Gastroesophageal sphincter (tissue), 4 donors: ENCODE measurements at regions not wholly inside any gene's neighbourhood (a gene's known extent, or its start where the extent isn't known, plus 50 kb on each side); places are given as distances from the start of the nearest gene placed in this dataset.
"Not testable (repeated sequence)": the region's sequence is repeated elsewhere in the genome, so short reads cannot be mapped to it uniquely, and the experiment has no call there.

Experiments
- ATAC-seq: fragments of 150-250 bp; one replicate; pipeline ENCODE4 v1.9.1; 2016; ENCODE audit warnings: mild to moderate bottlenecking, moderate library complexity
- H3K27ac ChIP-seq, 4 donors: fragments of 200-600 bp; sonication (generic) in 3 of 4; 1 replicate in 3 of 4; 2 replicates in 1 of 4; pipeline ENCODE4 v1.5.1; 2016 to 2019
- H3K27me3 ChIP-seq: fragments of 200-600 bp; sonication (generic); one replicate; pipeline ENCODE4 v1.5.1; 2019
- H3K36me3 ChIP-seq, 2 donors: fragments of 200-600 bp; sonication (generic); one replicate each; pipeline ENCODE4 v1.5.1; 2019; ENCODE audit warnings: control low read depth in 1 of 2
- H3K4me1 ChIP-seq, 3 donors: fragments of 200-600 bp; sonication (generic); 1 replicate in 2 of 3; 2 replicates in 1 of 3; pipeline ENCODE4 v1.5.1; 2016 to 2019; ENCODE audit warnings: control low read depth in 2 of 3
- H3K4me3 ChIP-seq, 2 donors: fragments of 200-600 bp; sonication (generic); one replicate each; pipeline ENCODE4 v1.5.1; 2019; ENCODE audit warnings: mild to moderate bottlenecking in 1 of 2, moderate library complexity in 1 of 2
- H3K9me3 ChIP-seq, 3 donors: fragments of 200-600 bp; sonication (generic); one replicate each; pipeline ENCODE4 v1.5.1; 2017 to 2019; ENCODE audit warnings: control low read depth in 2 of 3
- EP300 ChIP-seq: sonication (generic); formaldehyde crosslinking; IDR thresholded peaks from one replicate; pipeline ENCODE4 v1.6.1; 2017; ENCODE audit warnings: antibody characterized with exemption, mild to moderate bottlenecking
- POLR2A ChIP-seq, 2 donors: fragments of 450-650 bp; IDR thresholded peaks; one replicate each; pipeline ENCODE4 v1.6.1; 2017; ENCODE audit warnings: antibody characterized with exemption in 2 of 2, mild to moderate bottlenecking in 2 of 2, moderate library complexity in 1 of 2
- POLR2AphosphoS5 ChIP-seq: sonication (generic); formaldehyde crosslinking; IDR thresholded peaks from one replicate; pipeline ENCODE4 v1.6.1; 2017; ENCODE audit warnings: antibody characterized with exemption
- WGBS, 2 donors: methylation state at CpG; one replicate each; pipeline ENCODE4 v1.1.5; 2018; ENCODE audit warnings: low coverage in 1 of 2; 5-methylcytosine and 5-hydroxymethylcytosine counted together
- TF ChIP-seq, protein P1 (sequence below), 4 experiments: fragments of 200-600 bp in 2 of 4; fragments of 450-650 bp in 2 of 4; sonication (generic) in 1 of 4; IDR thresholded peaks; one replicate each; pipeline ENCODE4 v1.5.1; 2017 to 2019; ENCODE audit warnings: antibody characterized with exemption in 4 of 4, mild to moderate bottlenecking in 2 of 4, moderate library complexity in 2 of 4

DNA sequence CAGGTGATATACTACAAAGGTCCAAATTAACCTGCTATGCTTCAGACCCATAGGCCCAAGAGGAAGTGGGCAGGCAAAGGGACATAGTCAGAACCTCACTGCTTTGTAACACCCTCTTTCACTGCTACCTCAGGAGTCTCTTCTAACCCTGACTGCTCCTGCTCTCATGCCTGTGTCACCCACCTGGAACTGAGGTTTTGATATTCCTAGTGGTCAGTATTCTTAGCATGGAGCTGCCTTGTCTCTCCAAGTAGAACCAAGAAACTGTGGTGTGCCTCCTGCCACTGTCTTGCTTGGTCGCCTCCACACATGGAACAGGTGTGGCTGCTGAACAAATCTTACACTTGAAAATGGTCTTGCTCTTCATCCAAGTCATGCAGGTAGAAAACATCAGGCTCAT is 677.5 kb downstream of the XPNPEP1 start:
- 86% methylated on average over 1 of the region's 1 CpG; no CpG with 5 or more reads in 1 of the 2 donors for WGBS, 2 donors
- TF ChIP-seq POLR2A (IDR thresholded peaks at IDR 0.05) (no peak), POLR2AphosphoS5 (no peak), EP300 (no peak)
- no peak for ATAC-seq

DNA sequence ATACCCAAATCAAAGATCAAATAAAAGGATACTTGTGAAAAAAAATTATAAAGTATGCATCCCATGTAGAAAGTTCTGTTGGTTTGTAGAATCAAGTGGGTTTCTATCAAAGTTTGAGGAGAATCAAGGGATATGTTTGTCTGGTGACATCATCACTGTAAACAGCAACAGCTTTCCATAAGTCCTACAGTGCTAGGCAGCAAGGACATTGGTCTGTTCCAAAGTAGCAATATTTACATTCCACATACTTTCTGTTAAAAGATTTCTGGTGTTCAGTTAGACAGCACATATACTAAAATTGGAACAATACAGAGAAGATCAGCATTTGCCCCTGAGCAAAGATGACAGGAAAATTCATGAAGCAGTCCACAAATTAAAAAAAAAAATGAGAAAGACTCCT is 683.9 kb downstream of the XPNPEP1 start:
- Histone ChIP-seq H3K27ac (no peak overlapping the region), H3K36me3 (no peaks in the 10 kb centered on the region), H3K9me3 (no peaks in the 10 kb centered on the region), H3K4me3 (no peak overlapping the region), H3K27me3 (no peaks in the 10 kb centered on the region), H3K4me1 (no peaks in the 10 kb centered on the region)
- no peak for ATAC-seq
- no peak for TF ChIP-seq EP300
- TF ChIP-seq, protein P1, sequence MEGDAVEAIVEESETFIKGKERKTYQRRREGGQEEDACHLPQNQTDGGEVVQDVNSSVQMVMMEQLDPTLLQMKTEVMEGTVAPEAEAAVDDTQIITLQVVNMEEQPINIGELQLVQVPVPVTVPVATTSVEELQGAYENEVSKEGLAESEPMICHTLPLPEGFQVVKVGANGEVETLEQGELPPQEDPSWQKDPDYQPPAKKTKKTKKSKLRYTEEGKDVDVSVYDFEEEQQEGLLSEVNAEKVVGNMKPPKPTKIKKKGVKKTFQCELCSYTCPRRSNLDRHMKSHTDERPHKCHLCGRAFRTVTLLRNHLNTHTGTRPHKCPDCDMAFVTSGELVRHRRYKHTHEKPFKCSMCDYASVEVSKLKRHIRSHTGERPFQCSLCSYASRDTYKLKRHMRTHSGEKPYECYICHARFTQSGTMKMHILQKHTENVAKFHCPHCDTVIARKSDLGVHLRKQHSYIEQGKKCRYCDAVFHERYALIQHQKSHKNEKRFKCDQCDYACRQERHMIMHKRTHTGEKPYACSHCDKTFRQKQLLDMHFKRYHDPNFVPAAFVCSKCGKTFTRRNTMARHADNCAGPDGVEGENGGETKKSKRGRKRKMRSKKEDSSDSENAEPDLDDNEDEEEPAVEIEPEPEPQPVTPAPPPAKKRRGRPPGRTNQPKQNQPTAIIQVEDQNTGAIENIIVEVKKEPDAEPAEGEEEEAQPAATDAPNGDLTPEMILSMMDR (IDR thresholded peaks at IDR 0.05), result no peak
- no peak for TF ChIP-seq POLR2AphosphoS5
- TF ChIP-seq POLR2A (IDR thresholded peaks at IDR 0.05), result no peak

More for the DNA sequence above, 677.5 kb downstream of the XPNPEP1 start:
- H3K27me3 ChIP-seq, result no peaks in the 10 kb centered on the region
- no peaks in the 10 kb centered on the region for H3K4me1 ChIP-seq
- H3K36me3 ChIP-seq, result no peaks in the 10 kb centered on the region
- H3K4me3 ChIP-seq, result no peak overlapping the region
- H3K9me3 ChIP-seq, result no peaks in the 10 kb centered on the region
- H3K27ac ChIP-seq, result no peak overlapping the region

DNA sequence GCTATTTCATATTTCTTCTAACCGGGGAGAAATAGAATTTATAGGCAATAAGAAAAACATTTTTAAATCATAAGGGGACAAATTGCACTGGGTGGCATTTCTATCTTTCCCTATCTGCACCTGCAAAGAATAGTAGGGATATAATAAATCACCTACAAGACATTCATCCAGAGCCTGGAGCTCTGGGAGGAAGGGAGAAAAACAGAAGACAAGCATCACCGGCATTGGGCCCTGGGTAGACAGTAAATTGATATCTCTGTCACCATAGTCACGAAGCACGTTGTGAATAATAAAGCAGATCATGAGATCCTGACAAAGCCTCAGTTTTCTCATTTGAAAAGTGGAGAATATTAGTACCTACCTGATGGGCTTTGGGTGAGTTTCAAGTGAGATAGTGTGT is 685.6 kb downstream of the XPNPEP1 start:
- Histone ChIP-seq H3K4me3 (no peak overlapping the region), H3K27me3 (no peaks in the 10 kb centered on the region), H3K4me1 (no peaks in the 10 kb centered on the region), H3K27ac (no peak overlapping the region), H3K9me3 (no peaks in the 10 kb centered on the region), H3K36me3 (no peaks in the 10 kb centered on the region)
- ATAC-seq, result no peak
- TF ChIP-seq, protein P1 (IDR thresholded peaks at IDR 0.05), result no peak
- no peak for TF ChIP-seq POLR2A (IDR thresholded peaks at IDR 0.05)
- no peak for TF ChIP-seq POLR2AphosphoS5
- TF ChIP-seq EP300, result no peak
- 71 to 72% methylated on average over 4 of the region's 4 CpGs for WGBS, 2 donors

DNA sequence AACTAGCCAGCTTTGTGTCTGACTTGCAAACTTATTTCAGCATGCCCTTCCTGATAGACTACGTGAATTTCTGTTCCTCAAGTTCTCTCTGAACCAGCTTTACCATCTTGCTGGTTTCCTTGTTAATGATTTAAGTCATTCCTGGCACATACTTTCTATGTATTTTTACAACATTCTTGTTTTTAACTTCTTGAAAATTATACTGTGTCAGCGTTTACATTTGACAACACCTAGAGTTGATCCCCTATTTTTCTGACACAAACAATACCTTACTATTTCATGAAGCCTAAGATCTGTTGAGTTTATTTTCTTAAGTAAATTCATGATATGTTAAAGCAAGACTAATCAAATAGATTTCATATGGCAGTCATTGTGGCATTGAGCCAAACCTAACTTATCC is 686.3 kb downstream of the XPNPEP1 start:
- no peak overlapping the region for H3K4me3 ChIP-seq
- no peaks in the 10 kb centered on the region for H3K27me3 ChIP-seq
- no peaks in the 10 kb centered on the region for H3K4me1 ChIP-seq
- no peaks in the 10 kb centered on the region for H3K36me3 ChIP-seq
- H3K27ac ChIP-seq, result no peak overlapping the region
- no peak for TF ChIP-seq EP300
- TF ChIP-seq POLR2AphosphoS5, result no peak
- no peak for TF ChIP-seq POLR2A (IDR thresholded peaks at IDR 0.05)
- TF ChIP-seq, protein P1 (IDR thresholded peaks at IDR 0.05), result no peak
- 56 to 63% methylated on average over 2 of the region's 2 CpGs for WGBS, 2 donors
- ATAC-seq, result no peak
- no peaks in the 10 kb centered on the region for H3K9me3 ChIP-seq

DNA sequence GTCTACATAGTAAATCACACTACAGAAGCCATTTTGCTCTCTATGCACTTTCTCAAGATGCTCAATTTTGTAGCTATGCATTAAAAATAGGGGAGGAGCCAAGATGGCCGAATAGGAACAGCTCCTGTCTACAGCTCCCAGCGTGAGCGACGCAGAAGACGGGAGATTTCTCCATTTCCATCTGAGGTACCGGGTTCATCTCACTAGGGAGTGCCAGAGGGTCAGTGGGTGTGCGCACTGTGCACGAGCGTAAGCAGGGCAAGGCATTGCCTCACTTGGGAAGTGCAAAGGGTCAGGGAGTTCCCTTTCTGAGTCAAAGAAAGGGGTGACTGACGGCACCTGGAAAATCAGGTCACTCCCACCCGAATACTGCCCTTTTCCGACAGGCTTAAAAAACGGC is 699.8 kb downstream of the XPNPEP1 start:
- not testable (repeated sequence) for ATAC-seq, H3K36me3 ChIP-seq, H3K9me3 ChIP-seq, H3K27me3 ChIP-seq, H3K27ac ChIP-seq, H3K4me3 ChIP-seq, H3K4me1 ChIP-seq
- WGBS, 2 donors, result 92% methylated on average over 13 of the region's 13 CpGs; no CpG with 5 or more reads in 1 of the 2 donors

DNA sequence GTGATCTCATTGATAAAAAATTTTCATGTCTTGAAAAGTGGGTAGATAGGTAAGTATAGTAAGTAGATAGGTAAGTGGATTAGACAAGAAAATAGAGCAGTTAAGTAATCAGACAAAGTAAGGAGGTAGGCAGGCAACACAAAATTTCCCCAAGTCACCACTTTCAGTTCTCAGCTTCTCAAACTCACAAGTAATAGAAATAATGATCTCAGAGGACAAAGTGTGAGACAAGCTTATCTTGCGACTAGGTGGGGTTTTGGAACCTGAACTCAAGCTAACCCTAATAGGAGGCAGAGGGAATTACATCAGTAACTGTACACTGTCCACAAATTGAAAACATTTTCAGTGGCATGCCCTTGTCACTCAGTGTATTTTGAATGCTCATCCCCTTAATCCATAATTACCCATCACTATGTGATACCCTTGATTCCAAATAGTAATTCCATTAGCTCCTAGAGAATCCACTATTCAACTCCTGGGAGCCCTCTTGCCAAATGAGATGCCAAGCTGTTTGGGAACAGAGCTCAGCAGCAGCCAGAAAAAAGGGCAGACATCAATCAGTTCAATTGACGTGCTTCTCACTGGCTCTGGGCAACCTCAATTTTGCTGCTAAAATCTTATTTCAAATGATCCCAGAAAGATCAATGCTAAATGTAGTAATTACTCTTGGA is 703.2 kb downstream of the XPNPEP1 start:
- H3K27ac ChIP-seq, result no peak overlapping the region
- H3K9me3 ChIP-seq, result no peaks in the 10 kb centered on the region
- no peak overlapping the region for H3K4me3 ChIP-seq
- H3K36me3 ChIP-seq, result no peaks in the 10 kb centered on the region
- H3K4me1 ChIP-seq, result no peaks in the 10 kb centered on the region
- no peaks in the 10 kb centered on the region for H3K27me3 ChIP-seq
- TF ChIP-seq, protein P1 (IDR thresholded peaks at IDR 0.05), result no peak
- TF ChIP-seq EP300, result no peak
- no peak for ATAC-seq
- 66 to 74% methylated on average over 2 of the region's 2 CpGs for WGBS, 2 donors
